GM18507 (cell line): ENCODE measurements at regions not wholly inside any gene's neighbourhood (a gene's known extent, or its start where the extent isn't known, plus 50 kb on each side); places are given as distances from the start of the nearest gene placed in this dataset.
"Not testable (repeated sequence)": the region's sequence is repeated elsewhere in the genome, so short reads cannot be mapped to it uniquely, and the experiment has no call there.

Experiments
- DNase-seq: peaks from one replicate; pipeline ENCODE4 v3.0.0; 2011; ENCODE audit warnings: low read depth; ENCODE audit not compliant: insufficient read length; ENCODE audit errors: extremely low spot score
- FAIRE-seq: peaks from 2 replicates; lab custom pipeline; 2011; peaks lifted over from hg19 to GRCh38; lab: Jason Lieb, UNC

DNA sequence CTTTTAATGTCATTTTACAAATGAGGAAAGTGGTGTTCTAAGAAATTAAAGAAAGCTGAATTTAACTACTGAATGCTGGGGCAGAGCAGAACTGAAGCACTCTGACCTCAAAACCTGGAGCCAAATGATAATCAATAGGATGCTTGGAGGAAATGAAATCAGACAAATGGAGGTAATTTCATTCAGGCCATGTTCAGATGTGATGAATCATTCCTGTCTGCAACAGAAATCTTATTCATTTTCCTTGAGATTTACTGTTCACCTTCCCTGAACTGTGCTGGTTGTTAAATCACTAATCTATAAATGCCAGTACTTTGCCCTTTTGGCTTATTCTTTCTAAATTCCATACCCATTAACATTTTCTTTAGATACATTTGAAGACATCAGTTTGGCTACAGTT is 85.6 kb upstream of the SNX7 start:
- FAIRE-seq (no peak), DNase-seq (no peak)

DNA sequence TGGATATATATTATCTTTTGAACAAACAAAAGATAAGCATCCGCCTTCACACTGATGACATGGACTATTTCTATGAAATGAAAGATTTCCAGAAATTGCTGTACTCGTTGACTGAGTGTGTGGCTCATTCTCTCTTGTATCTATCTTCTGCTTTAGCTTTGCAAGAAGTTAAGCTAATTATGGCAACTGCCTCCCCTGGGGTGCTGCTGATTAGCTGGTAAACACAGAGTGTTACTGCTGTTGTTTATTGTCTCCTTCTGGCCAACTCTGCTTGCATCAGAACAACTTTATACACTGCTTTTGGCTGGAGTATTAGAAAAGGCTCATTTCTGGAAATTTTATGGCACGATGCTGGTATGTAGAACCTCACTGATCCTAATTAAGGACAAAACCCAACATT is 95.6 kb upstream of the SNX7 start:
- no peak for DNase-seq
- no peak for FAIRE-seq

DNA sequence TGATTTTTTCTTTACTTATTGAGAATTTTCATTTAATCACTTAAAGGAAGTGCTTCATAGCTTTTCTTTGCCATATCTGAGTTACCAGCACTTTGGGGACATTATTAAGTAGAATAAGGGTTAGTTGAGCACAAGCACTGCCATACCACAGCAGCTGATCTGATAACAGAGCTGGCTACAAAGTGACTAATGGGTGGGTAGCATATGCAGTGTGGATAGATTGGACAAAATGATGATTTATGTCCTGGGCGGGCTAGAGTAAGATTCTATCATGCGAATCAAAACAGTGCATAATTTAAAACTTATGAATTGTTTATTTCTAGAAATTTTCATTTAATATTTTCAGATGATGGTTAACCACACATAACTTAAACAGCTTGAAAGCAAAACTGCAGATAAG is 102.2 kb upstream of the SNX7 start:
- DNase-seq (no peak), FAIRE-seq (no peak)

DNA sequence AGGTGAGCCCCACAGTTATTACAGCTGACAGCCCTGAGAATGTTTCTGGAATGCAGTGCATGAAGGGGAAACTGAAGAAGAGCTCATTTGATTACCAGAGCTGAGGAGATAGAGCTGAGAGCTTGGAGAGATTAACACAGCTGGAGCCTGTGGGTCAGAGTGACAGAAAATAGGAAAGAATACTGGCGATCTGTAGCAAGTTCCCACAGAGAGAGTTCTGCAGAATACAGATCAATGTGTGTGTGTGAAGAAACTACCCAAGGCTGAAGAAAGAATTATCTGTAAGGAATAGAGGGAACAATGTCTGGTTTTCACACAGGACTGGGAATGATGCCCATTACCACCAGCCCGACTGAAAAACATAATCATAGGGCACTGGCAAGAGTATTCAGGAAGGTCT is 103.6 kb upstream of the SNX7 start:
- FAIRE-seq: no peak
- DNase-seq: no peak

DNA sequence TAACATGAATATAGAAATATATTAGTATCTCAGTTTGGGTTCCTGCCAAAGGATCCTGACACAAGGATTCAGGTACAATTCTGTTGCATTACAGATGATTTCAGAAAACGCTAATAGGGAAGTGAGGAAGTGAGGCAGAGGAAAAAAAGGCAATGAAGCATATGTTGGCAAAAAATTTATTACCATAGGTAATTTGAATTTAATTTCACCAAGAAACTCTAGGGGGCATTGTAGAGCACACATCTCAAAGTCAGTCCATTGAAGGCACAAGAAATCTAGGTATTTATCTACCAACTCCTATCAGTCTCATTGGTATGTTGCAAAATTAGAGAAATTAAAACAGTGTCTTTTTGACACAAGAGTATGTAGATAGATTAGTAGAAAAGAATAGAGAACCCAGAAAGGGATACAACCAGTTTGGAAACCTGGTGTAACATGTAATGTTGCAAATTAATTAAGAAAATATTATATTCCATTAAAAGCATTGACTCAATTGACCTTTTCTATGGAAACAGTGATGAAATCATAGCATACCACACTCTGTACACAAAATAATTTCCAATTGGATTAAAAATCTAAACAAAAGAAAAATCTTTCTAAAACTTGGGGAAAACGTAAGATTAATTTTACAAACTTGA is 104.9 kb upstream of the SNX7 start:
- DNase-seq: no peak
- FAIRE-seq: no peak

DNA sequence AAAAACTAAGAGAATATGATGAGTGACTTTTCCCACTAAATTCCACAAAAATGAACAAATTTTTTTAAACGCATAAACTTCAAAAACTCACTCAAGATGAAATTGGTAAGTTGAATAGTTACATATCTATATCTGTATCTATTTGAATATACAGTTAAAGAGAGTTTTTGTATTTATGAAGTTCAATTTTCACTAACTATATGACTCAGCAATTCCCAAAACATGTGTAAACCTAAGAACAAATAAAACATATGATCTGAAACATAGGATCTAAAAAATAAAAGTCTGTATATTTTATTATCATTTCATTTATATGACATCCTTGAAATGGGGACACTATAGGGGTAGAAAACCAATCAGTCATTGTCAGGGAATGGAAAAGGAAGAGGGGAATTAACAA is 105.7 kb upstream of the SNX7 start:
- FAIRE-seq: no peak
- DNase-seq: no peak

DNA sequence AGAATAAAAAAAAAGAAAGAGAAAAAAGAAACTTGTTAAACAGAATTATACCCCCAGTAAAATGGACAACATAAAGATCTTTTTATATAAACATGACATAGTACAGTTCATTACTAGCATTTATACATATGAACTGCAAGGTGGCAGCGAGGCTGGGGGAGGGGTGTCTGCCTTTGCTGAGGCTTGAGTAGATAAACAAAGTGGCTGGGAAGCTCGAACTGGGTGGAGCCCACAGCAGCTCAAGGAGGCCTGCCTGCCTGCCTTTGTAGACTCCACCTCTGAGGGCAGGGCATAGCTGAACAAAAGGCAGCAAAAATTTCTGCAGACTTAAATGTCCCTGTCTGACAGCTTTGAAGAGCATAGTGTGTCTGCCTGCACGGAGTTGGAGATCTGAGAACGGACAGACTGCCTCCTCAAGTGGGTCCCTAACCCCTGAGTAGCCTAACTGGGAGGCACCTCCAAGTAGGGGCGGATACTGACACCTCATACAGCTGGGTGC is 108.9 kb upstream of the SNX7 start:
- not testable (repeated sequence) for DNase-seq, FAIRE-seq

DNA sequence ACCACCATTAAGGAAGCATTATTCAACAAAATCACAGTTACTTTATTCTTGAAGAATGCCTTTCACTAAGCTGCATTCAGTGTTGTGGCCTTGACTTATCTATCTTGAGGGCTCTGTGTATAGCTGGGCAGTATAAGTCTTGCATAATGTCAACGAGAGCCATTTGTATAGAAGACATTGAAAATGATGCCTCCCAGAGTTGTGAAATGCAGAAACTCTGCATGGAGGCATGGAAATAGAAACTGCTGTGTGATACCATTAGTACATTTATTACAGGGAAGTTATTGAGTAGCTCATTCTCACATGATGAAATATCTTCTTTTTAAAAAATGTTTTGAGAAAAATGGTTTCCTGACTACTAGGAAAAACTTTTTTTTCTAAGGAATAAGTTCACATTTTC is 111.4 kb upstream of the SNX7 start:
- FAIRE-seq: no peak
- no peak for DNase-seq

DNA sequence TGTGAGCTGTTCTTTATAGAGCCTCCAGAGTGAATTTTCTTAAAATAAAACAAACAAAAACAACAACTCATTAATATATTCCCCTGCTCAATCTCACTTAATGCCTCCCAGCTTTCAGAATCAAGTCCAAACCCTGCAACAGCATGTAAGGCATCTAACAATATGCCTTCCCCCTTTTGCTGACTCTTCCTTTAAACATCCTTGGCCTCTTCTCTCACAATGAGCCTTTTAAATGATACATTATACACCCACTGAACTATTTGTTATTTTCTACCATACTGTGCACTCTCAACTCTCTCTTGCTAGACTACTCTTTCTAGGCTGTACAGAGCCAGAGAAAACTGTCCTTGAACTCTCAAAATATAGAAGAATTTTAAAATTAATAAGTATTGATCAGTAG is 115.2 kb upstream of the SNX7 start:
- DNase-seq (no peak), FAIRE-seq (no peak)

DNA sequence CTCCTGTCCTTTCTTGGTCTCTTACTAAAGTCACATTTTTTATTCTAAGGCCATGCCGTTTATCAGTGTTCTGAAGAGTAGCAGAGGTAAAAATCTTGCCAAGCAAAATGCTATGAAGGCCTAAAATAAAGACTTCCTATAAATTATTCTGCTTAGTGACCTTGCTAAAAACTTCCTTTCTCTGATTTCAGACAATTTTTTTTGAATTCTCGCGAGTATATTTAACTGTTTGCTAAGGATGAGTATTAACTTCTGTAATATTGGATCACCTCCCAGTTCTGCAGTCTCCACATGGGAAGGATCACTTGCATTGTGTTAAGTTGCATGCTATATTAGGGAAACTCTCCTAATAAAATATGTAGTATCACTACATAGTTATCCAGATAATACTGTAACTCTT is 123.4 kb upstream of the SNX7 start:
- FAIRE-seq (no peak), DNase-seq (no peak)

DNA sequence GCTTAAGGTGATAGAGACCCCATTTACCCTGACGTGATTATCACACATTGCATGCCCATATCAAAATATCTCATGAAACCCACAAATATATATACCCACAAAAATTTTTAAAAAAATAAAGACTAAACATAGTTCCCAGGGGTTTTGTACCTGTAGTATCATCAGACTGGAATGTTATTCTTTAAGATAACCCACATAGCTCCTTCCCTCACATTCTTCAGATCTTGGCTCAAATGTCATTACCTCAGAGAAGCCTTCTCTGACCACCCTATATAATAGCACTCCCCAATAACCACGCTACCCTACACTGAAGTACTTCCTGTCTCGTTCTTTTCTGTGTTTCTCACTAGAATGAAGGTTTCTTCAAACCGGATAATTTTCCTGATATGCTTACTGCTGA is 138.3 kb upstream of the SNX7 start:
- FAIRE-seq (no peak), DNase-seq (no peak)

DNA sequence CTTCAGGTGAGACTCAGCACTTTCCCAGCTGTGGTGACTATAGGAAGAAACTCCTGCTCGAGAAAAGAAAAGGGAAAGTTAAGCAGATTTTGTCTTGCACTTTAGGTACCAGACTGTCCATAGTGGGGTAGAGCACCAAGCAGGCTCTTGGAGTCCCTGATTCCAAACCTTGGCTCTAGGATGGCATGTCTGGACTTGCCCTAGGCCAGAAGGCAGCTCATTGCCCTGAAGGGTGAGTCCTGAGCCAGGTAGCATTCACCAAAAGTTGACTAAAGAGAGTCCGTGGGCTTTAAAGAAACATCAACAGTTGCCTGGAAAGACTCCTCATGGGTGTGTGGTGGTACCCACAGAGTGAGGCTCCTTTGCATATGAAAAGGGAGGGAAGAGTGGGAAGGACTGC is 145.2 kb upstream of the SNX7 start:
- FAIRE-seq (no peak), DNase-seq (no peak)

DNA sequence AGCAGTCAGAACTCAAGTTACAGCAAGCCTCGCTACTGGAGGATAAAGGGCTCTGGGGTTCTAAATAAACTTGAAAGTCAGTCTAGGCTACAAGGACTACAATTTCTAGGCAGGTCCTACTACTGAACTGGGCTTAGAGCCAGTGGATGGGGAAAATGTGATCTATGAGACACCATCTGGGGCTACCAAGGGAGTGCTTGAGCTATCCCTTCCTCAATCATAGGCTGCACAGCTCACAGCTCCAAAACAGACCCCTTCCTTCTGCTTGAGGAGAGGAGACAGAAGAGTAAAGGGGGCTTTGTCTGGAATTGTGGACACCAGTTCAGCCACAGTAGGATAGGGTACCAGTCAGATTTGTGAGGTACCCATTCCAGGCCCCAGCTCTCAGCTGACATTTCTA is 145.8 kb upstream of the SNX7 start:
- no peak for FAIRE-seq

DNA sequence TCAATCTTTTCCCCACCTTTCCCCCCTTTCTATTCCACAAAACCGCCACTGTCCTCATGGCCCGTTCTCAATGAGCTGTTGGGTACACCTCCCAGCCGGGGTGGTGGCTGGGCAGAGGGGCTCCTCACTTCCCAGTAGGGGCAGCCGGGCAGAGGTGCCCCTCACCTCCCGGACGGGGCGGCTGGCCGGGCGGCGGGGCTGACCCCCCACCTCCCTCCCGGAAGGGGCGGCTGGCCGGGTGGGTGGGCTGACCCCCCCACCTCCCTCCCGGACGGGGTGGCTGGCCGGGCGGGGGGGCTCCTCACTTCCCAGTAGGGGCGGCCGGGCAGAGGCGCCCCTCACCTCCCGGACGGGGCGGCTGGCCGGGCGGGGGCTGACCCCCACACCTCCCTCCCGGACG is 149.3 kb upstream of the SNX7 start:
- FAIRE-seq, DNase-seq: not testable (repeated sequence)

More for the DNA sequence above, 145.8 kb upstream of the SNX7 start:
- no peak for DNase-seq

DNA sequence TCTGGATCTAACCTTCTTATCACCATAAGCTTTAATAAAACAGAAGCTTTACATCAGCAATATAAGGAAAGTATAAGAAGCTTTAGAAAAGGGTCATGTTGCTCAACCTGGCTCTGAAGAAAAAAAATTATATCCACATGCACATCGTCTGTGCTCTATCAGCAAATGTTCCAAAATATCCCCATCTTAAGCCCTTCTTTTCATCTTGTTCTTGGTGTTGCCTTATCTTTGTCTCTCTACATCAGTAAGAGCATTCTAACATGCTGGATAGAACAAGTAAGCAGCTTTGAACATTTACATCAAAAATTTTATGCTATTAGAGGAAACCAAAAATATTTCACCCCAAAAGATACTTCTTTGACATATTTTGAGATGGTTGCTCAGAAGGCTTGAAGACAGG is 157.8 kb upstream of the SNX7 start:
- no peak for DNase-seq
- FAIRE-seq: no peak

DNA sequence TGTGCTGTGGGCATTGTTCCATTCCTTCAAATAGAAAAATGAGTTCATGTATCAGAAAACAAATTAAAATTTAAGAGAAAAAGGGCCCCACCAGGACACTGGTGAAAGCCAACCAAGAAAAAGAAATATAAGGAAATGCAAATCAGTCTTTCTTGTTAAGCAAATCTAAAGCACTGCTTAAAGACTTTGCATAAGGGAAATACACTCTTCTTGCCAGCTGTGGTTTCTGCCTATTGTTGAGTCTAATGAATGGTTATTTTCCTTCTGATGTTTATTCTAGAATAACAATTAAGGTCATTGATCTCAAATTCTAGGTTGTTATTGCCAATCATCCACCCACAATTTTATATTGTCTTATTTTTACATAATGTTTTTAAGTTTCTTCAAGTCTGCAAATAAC is 158.6 kb upstream of the SNX7 start:
- FAIRE-seq: no peak
- no peak for DNase-seq

DNA sequence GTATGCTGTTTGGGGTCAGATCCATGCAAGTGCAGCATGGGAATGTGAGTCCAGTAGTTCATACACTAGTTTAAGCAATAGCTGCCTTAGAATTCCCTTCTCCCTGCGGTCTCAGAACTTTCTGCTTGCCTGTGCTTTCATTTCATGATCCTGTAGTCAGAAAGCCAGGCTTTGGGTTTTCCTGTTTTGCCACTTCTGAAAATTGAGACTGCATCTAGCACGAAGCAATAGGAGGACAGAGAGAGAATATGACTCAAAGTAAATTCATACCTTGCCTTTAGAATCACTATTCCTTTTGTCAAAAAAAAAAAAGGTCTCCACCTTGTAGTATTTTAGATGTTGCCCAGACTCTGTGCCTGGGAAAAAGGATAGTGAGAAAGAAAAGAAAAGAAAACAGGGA is 161.2 kb upstream of the SNX7 start:
- DNase-seq (no peak), FAIRE-seq (no peak)

DNA sequence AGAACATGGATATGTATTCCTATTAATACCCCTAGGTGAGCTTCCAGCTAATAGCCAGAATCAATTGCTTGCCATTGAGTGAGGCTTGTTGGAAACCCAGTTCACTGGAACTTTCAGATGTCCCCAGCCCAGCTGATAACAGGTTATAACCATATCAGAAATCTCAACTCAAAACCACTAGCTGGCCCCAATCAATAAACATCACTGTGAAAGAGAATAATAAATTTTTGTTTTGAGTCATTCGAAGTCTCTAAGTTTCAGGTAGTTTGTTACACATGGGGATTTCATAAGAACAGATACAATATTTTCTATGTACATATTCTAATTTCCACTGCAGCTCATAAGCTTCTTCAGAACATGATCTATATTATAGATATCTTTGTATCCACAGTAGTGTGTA is 162.9 kb upstream of the SNX7 start:
- no peak for FAIRE-seq
- DNase-seq: no peak

DNA sequence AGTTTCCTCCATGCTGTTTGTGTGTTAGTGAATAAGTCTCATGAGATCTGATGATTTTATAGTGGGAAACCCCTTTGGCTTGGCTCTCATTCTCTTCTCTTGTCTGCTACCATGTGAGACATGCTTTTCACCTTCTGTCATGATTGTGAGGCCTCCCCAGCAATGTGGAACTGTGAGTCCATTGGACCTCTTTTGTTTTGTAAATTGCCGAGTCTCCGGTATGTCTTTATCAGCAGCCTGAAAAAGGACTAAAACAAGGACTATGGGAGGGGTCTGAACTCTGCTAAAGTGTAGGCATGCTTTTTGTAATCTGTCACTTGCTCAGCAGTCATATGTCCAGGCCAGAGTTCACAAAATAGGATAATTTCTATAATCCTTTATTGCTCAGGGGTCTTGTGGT is 164.0 kb upstream of the SNX7 start:
- DNase-seq (no peak), FAIRE-seq (no peak)

DNA sequence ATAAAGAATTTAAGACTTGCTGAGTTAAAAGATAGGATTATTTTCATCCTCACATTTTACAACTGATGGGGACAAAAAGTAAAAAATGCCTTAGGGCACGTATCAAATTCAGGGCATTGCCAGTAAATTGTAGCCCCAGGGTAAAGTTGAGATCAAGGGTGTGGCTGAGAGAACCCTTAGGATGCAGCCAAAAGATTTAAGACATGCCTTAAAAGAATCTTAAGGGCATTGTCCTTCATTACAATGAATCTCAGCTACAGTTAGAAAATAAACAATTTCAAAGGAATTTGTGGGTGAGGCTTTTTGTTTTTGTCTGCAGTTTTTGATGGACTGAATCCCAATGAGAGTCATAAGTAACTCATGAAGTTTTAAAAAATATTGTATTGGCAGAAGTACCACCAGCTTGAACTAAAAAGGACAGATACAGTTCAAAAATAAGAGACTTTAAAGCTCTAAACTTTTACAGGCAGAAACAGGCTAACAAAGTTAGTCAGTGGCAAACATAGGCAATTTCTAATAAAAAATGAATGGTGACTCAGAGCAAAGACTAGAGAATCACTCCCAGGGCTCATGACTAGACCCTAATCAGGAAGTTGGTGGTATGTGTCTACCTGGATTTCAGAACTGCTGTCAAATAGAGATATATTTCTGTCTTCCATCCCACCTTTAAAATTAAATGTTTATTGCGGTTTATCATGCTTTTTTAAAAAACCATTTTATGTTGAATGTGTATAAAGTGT is 165.1 kb upstream of the SNX7 start:
- no peak for FAIRE-seq
- no peak for DNase-seq

DNA sequence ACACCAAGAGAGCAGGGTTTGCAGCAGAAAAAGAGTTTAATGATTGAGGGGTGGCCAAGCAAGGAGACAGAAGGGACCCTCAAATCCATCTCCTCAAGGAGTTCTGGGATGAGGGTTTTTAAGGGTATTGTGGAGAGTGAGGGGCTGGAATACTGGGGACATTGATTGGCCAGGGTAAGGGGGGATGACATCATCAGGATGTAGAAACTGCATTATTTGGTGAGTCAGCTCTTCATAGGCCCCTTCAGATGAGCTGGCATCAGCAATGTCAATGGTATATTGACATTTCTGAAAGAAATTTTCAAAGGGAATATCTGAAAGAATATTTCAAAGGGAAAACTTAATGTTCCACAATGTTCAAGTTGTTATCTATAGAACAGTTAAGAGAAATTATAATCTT is 168.1 kb upstream of the SNX7 start:
- DNase-seq: no peak
- FAIRE-seq: no peak
